ENCODE measurements at regions not wholly inside any gene's neighbourhood (a gene's known extent, or its start where the extent isn't known, plus 50 kb on each side); places are given as distances from the start of the nearest gene placed in this dataset.

DNA sequence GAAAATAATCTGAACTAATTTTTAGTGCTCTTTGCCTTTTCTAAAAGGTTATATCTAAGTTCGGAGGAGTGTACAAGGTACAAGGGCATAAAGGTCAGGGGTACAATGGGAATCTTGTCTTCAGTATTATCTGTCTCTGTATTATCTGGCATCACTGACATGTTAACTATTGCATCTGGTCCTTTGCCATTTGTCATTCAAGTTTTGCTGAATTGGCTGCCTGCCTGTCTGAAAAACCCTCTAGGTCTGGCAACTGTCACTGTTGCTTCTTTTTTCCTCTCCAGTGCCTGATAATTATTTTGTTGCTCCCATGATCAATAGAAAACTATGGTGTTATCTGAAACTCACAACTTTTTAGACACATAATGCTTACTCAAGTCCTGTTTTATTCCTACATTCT is 112.5 kb upstream of the STK26 start:
- no peak overlapping the region for H3K4me2 ChIP-seq (ENCODE audit: insufficient read depth, low read length)
- BruUV-seq (replicated peaks): no TSS peak
- no peaks in the 10 kb centered on the region for H3K9me1 ChIP-seq (replicated peaks; ENCODE audit: control insufficient read depth, extremely low read depth, insufficient read depth, low read length)
- H3K36me3 ChIP-seq (ENCODE audit: control insufficient read depth in 2 of 2, extremely low read depth in 1 of 2, insufficient read depth in 2 of 2, low read length in 2 of 2): no peaks in the 10 kb centered on the region
- no peak overlapping the region for H3K9ac ChIP-seq (replicated peaks; ENCODE audit: extremely low read depth, insufficient read depth, low read length)
- H3K27me3 ChIP-seq (ENCODE audit: control insufficient read depth in 2 of 2, insufficient read depth in 2 of 2, low read length in 2 of 2): no peaks in the 10 kb centered on the region
- FAIRE-seq (no peak), DNase-seq (ENCODE audit: low read depth, low spot score) (no peak)
- intact Hi-C loops (cut with micrococcal nuclease): no loop called here
- POLR2A ChIA-PET: no interaction called here
- dilution Hi-C loops (cut with MboI; ENCODE audit: extremely low pct_ligation_motif_present, low sequenced_read_pairs): no loop called here
- CTCF ChIA-PET: no interaction called here
- TF ChIP-seq EZH2 (IDR thresholded peaks at IDR 0.05; ENCODE audit: borderline replicate concordance, low read depth, low read length, severe bottlenecking) (no peak), MAX (IDR thresholded peaks at IDR 0.05; ENCODE audit: insufficient read depth, insufficient read length) (no peak), JUN (IDR thresholded peaks at IDR 0.05; ENCODE audit: borderline replicate concordance, insufficient read depth, insufficient read length, low read depth) (no peak), POLR2A (IDR thresholded peaks at IDR 0.05; ENCODE audit: low read depth, low read length) (no peak), CTCF (IDR thresholded peaks at IDR 0.05; ENCODE audit: extremely low read depth in 1 of 2, insufficient read depth in 1 of 2, low read depth in 1 of 2, low read length in 2 of 2) (no peak), MYC (IDR thresholded peaks at IDR 0.05; ENCODE audit: low read depth, low read length) (no peak), FOS (IDR thresholded peaks at IDR 0.05; ENCODE audit: borderline replicate concordance, insufficient read depth, low read length) (no peak), POLR2AphosphoS5 (IDR thresholded peaks at IDR 0.05; ENCODE audit: insufficient read depth, low read depth, low read length) (no peak), GATA2 (IDR thresholded peaks at IDR 0.05; ENCODE audit: insufficient read depth, insufficient read length, low read depth, low read length) (no peak)
- no peak overlapping the region for H2AFZ ChIP-seq (ENCODE audit: low read depth, low read length)
- H3K9me3 ChIP-seq (replicated peaks; ENCODE audit: control insufficient read depth, insufficient read depth, low read length): no peaks in the 10 kb centered on the region
- H4K20me1 ChIP-seq (replicated peaks; ENCODE audit: control insufficient read depth, extremely low read depth, insufficient read depth, low read length): no peaks in the 10 kb centered on the region
- no peak overlapping the region for H3K4me3 ChIP-seq (replicated peaks in 1 of 3; ENCODE audit: insufficient read depth in 1 of 3, low read depth in 1 of 3, low read length in 3 of 3)
- H3K4me1 ChIP-seq (ENCODE audit: control insufficient read depth, extremely low read depth, insufficient read depth, low read length): no peaks in the 10 kb centered on the region
- no peak overlapping the region for H3K27ac ChIP-seq (ENCODE audit: insufficient read depth, low read depth, low read length)
- H3K79me2 ChIP-seq (ENCODE audit: control insufficient read depth, insufficient read depth, low read length): no peaks in the 10 kb centered on the region

All from endothelial cell of umbilical vein (primary cell).